ENCODE measurements at regions not wholly inside any gene's neighbourhood (a gene's known extent, or its start where the extent isn't known, plus 50 kb on each side); places are given as distances from the start of the nearest gene placed in this dataset.

DNA sequence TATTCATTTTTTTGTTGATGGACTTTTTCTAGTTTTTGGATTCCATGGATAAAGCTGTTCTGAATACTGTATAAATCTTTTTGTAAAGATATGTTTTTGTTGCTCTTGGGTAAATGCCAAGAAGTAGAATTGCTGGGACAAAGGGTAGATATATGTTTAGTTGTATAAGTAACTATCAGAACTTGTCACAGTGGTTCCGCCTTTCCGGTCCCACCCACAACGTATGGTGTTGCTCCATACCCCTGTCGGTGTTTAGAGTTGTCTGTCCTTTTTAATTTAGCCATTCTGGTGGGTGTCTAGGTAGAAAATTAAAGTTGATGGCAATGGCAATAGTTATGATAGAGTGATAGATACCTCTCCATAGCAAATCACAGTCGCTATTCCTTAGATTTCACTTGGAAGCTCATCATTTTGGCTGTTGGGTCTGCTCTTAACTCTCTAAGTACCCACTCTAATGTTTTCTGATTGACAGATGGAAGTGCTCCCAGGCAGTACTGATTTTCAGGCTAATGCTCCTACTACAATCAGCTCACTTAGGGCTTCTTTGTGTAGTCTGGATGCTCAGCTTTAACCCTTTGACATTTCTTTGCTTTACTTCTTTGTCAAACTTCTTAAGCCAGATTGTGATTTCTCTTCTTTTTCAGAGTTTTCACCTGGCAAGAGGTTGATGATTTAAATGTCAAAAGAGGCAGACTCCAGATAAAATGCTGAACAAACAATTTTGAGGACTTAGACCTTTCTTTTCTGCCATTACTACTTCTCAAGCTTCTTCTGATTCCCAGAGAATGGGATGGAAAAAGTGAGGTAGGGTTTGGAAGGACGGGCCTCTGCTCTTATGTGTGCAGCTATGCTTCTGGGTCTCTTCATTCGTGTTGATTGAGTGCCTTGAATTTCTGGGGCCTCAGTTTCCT lies 156.4 kb downstream of the AQP4 start:
- no peak for DNase-seq (ENCODE audit: low spot score)
- Histone ChIP-seq H3K4me3 (no peak overlapping the region), H3K9me3 (no peaks in the 10 kb centered on the region), H3K27ac (no peak overlapping the region), H3K4me1 (replicated peaks) (no peaks in the 10 kb centered on the region), H3K36me3 (no peaks in the 10 kb centered on the region), H3K27me3 (replicated peaks; ENCODE audit: insufficient read depth) (no peaks in the 10 kb centered on the region)
- TF ChIP-seq, protein P1, sequence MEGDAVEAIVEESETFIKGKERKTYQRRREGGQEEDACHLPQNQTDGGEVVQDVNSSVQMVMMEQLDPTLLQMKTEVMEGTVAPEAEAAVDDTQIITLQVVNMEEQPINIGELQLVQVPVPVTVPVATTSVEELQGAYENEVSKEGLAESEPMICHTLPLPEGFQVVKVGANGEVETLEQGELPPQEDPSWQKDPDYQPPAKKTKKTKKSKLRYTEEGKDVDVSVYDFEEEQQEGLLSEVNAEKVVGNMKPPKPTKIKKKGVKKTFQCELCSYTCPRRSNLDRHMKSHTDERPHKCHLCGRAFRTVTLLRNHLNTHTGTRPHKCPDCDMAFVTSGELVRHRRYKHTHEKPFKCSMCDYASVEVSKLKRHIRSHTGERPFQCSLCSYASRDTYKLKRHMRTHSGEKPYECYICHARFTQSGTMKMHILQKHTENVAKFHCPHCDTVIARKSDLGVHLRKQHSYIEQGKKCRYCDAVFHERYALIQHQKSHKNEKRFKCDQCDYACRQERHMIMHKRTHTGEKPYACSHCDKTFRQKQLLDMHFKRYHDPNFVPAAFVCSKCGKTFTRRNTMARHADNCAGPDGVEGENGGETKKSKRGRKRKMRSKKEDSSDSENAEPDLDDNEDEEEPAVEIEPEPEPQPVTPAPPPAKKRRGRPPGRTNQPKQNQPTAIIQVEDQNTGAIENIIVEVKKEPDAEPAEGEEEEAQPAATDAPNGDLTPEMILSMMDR (IDR thresholded peaks at IDR 0.05), result no peak
- TF ChIP-seq POLR2AphosphoS5 (IDR thresholded peaks at IDR 0.05) (no peak), POLR2A (IDR thresholded peaks at IDR 0.05) (no peak)
- intact Hi-C loops (cut with DNase I), result no loop called here
- WGBS, result 81% methylated on average over 7 of the region's 7 CpGs

DNA sequence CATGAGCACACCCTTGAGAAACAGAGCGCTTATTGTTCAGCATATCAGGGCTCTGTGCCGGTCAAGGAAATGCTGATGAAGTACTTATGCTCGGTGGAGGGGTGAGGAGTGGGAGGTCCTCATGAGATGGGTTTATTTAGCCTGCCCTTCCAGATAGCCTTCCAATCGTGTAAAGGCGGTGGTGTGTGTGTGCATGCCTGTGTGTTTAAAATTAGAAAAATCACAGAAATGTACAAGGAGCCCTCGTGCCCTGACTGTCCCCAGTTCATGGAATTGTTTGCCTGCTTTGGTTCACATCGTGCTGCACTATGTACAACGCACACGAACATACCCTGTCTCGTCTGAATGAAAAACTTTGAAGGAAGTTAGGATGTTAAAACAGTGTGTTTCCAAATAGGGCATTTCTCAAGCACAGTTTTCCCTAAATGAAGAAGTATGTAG lies 158.6 kb downstream of the AQP4 start:
- no peak for DNase-seq (ENCODE audit: low spot score)
- 37% methylated on average over 10 of the region's 10 CpGs for WGBS

DNA sequence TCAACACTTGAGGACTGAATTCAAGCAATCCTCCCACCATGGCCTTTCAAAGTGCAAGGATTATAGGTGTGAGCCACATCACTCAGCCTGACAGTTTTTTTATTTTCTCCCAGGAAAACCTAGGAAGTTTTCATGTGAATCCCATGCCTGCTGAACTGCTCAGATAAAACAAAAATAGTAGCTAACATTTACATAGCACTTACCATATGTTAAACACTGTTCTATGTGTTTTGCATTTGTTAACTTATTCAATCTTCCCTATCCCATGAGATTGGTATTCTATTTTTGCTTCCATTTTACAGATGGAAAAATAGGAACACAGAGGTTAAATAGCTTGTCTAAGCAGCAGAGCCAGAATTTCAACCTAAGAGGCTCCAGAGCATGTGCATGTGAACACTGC lies 157.4 kb upstream of the KCTD1 start:
- Histone ChIP-seq H3K4me3 (no peak overlapping the region), H3K9me3 (no peaks in the 10 kb centered on the region), H3K36me3 (no peaks in the 10 kb centered on the region), H3K27me3 (replicated peaks; ENCODE audit: insufficient read depth) (no peaks in the 10 kb centered on the region), H3K4me1 (replicated peaks) (peaks cover 4% of the 10 kb centered on the region), H3K27ac (no peak overlapping the region)
- intact Hi-C loops (cut with DNase I), result no loop called here
- no peak for DNase-seq (ENCODE audit: low spot score)
- TF ChIP-seq POLR2A (IDR thresholded peaks at IDR 0.05) (no peak), POLR2AphosphoS5 (IDR thresholded peaks at IDR 0.05) (no peak)
- TF ChIP-seq, protein P1 (IDR thresholded peaks at IDR 0.05), result no peak

More for the DNA sequence above, 158.6 kb downstream of the AQP4 start:
- H3K27ac ChIP-seq, result peak overlapping the region in 1 of 2 donors; percentile 16
- H3K36me3 ChIP-seq, result no peaks in the 10 kb centered on the region
- no peaks in the 10 kb centered on the region for H3K9me3 ChIP-seq
- H3K27me3 ChIP-seq (replicated peaks; ENCODE audit: insufficient read depth), result no peaks in the 10 kb centered on the region
- peaks cover 4% of the 10 kb centered on the region for H3K4me1 ChIP-seq (replicated peaks)
- TF ChIP-seq, protein P1 (IDR thresholded peaks at IDR 0.05), result no peak
- no peak for TF ChIP-seq POLR2A (IDR thresholded peaks at IDR 0.05)
- no peak for TF ChIP-seq POLR2AphosphoS5 (IDR thresholded peaks at IDR 0.05)
- intact Hi-C loops (cut with DNase I), result no loop called here
- H3K4me3 ChIP-seq, result no peak overlapping the region

DNA sequence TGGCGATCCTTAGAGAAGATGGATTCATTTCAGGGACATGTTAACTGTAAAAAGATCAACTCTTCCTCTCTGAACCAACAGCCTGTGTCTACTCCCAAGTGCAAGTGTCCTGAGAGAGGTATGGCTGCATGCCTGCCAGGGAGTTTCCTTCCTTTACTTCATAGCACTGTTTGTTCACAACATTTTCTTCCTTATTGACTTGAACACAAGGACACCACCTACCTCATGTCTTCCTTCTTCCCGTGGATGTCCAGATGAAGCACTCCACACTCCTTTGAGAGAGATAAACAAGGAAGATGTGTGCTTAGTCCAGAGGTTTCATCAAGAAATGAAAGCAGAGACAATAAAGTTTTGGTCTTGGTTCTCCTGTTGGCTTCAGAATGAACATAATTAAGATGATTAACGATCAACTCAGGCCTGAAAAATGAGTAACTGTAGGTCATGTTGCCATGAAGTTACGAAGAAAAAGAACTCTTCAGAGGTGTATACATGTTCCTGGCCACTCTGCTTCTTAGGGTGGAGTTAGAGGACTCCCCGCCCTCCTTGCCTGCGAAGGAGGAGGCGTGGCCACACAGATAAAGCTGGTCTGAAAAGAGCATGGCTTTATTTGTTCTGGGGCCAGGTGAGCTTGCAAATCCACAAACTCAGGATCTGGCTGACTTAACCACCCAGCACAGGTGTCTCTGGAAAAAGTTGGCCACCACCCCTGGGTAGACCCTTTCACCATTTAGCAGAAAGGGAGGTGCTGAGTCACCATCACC lies 155.0 kb upstream of the KCTD1 start:
- Histone ChIP-seq H3K4me1 (replicated peaks) (peaks cover 4% of the 10 kb centered on the region), H3K27me3 (replicated peaks; ENCODE audit: insufficient read depth) (no peaks in the 10 kb centered on the region), H3K4me3 (no peak overlapping the region), H3K36me3 (no peaks in the 10 kb centered on the region), H3K27ac (peak overlapping the region; percentile 17 to 58), H3K9me3 (no peaks in the 10 kb centered on the region)
- intact Hi-C loops (cut with DNase I), result no loop called here
- TF ChIP-seq POLR2AphosphoS5 (IDR thresholded peaks at IDR 0.05) (peak; percentile 51), POLR2A (IDR thresholded peaks at IDR 0.05) (no peak)
- WGBS, result 66% methylated on average over 7 of the region's 7 CpGs
- no peak for DNase-seq (ENCODE audit: low spot score)

DNA sequence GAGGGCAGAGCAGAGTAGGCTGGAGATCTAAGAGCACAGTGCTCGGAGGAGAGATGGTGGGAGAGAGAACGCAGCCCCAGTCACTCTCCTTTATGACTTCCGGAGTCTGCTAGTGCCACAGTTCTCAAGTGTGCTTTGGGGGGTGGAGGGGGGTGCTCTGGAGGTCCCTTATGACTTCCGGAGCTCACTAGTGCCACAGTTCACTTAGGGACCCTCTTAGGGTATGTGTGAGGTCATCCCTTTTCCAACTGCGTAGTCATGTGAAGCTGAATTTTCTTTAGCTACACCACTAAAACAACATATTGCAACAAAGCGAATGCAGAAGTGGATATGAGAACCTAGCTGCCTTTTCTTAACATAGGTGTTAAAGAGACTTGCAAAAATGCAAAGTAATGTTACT lies 153.7 kb upstream of the KCTD1 start:
- 59% methylated on average over 6 of the region's 6 CpGs for WGBS
- intact Hi-C loops (cut with DNase I), result no loop called here
- Histone ChIP-seq H3K27me3 (replicated peaks; ENCODE audit: insufficient read depth) (no peaks in the 10 kb centered on the region), H3K4me1 (replicated peaks) (peaks cover 4% of the 10 kb centered on the region), H3K9me3 (no peaks in the 10 kb centered on the region), H3K27ac (peak overlapping the region in 1 of 2 donors; percentile 8), H3K36me3 (no peaks in the 10 kb centered on the region), H3K4me3 (no peak overlapping the region)
- TF ChIP-seq POLR2AphosphoS5 (IDR thresholded peaks at IDR 0.05) (no peak), POLR2A (IDR thresholded peaks at IDR 0.05) (no peak)
- TF ChIP-seq, protein P1 (IDR thresholded peaks at IDR 0.05), result no peak
- no peak for DNase-seq (ENCODE audit: low spot score)

Measured in prostate gland (tissue), 2 donors.